ENCODE measurements at regions not wholly inside any gene's neighbourhood (a gene's known extent, or its start where the extent isn't known, plus 50 kb on each side); places are given as distances from the start of the nearest gene placed in this dataset.

GRCh38 chr1:103854279-103854678 lies 104.6 kb downstream of the AMY1C start:
- no peak overlapping the region for H2BK12ac ChIP-seq (ENCODE audit: low read length in 2 of 2)
- no peak overlapping the region for H3K18ac ChIP-seq (ENCODE audit: low read depth in 1 of 2, low read length in 2 of 2)
- H2AFZ ChIP-seq (ENCODE audit: low read depth, low read length), result no peak overlapping the region
- H3K14ac ChIP-seq (ENCODE audit: low read length in 2 of 2), result no peak overlapping the region
- H2BK15ac ChIP-seq (ENCODE audit: low read depth, poor library complexity, severe bottlenecking), result no peak overlapping the region
- H4K8ac ChIP-seq (ENCODE audit: low read length), result no peak overlapping the region
- H2AK5ac ChIP-seq (ENCODE audit: low read length, severe bottlenecking), result no peak overlapping the region
- H2BK5ac ChIP-seq (ENCODE audit: low read depth, low read length, poor library complexity, severe bottlenecking), result no peak overlapping the region
- H3K9me3 ChIP-seq (ENCODE audit: control insufficient read depth, low read length), result peaks cover 20% of the 10 kb centered on the region
- DNase-seq, result no peak
- H3K4ac ChIP-seq (ENCODE audit: low read depth in 1 of 2, low read length in 2 of 2), result no peak overlapping the region
- no peak overlapping the region for H2BK120ac ChIP-seq (ENCODE audit: low read depth, low read length)
- no peak overlapping the region for H3K4me3 ChIP-seq (ENCODE audit: insufficient read depth in 1 of 2, low read depth in 1 of 2, low read length in 2 of 2)
- H3K79me1 ChIP-seq (replicated peaks; ENCODE audit: low read length, poor library complexity, severe bottlenecking), result no peaks in the 10 kb centered on the region
- no peaks in the 10 kb centered on the region for H3K27me3 ChIP-seq (ENCODE audit: control insufficient read depth in 1 of 2, insufficient read depth in 1 of 2, low read length in 2 of 2)
- no peaks in the 10 kb centered on the region for H3K36me3 ChIP-seq (ENCODE audit: control insufficient read depth in 1 of 2, insufficient read depth in 2 of 2, low read depth in 1 of 2, low read length in 2 of 2)
- H4K91ac ChIP-seq (ENCODE audit: low read length), result no peak overlapping the region
- H3K4me1 ChIP-seq (ENCODE audit: control insufficient read depth, insufficient read depth, low read depth, low read length), result no peaks in the 10 kb centered on the region
- H3K9ac ChIP-seq (ENCODE audit: low read length), result no peak overlapping the region
- H3K27ac ChIP-seq (ENCODE audit: low read length, poor library complexity, severe bottlenecking), result no peak overlapping the region
- H3K4me2 ChIP-seq (ENCODE audit: low read length, poor library complexity, severe bottlenecking), result no peak overlapping the region
- H3K23ac ChIP-seq (ENCODE audit: low read length in 2 of 2), result no peak overlapping the region

- H2BK5ac ChIP-seq (ENCODE audit: low read depth, low read length, poor library complexity, severe bottlenecking), result no peak overlapping the region
- no peak overlapping the region for H3K27ac ChIP-seq (ENCODE audit: low read length, poor library complexity, severe bottlenecking)
- no peak for DNase-seq
- no peak overlapping the region for H2BK12ac ChIP-seq (ENCODE audit: low read length in 2 of 2)
- no peaks in the 10 kb centered on the region for H3K36me3 ChIP-seq (ENCODE audit: control insufficient read depth in 1 of 2, insufficient read depth in 2 of 2, low read depth in 1 of 2, low read length in 2 of 2)
- no peak overlapping the region for H3K4ac ChIP-seq (ENCODE audit: low read depth in 1 of 2, low read length in 2 of 2)
- no CpG with 5 or more reads among the region's 2 CpGs for WGBS
- no peak overlapping the region for H3K4me2 ChIP-seq (ENCODE audit: low read length, poor library complexity, severe bottlenecking)
- no peaks in the 10 kb centered on the region for H3K27me3 ChIP-seq (ENCODE audit: control insufficient read depth in 1 of 2, insufficient read depth in 1 of 2, low read length in 2 of 2)
- no peak overlapping the region for H3K14ac ChIP-seq (ENCODE audit: low read length in 2 of 2)
- no peaks in the 10 kb centered on the region for H3K79me1 ChIP-seq (replicated peaks; ENCODE audit: low read length, poor library complexity, severe bottlenecking)
- no peak overlapping the region for H4K91ac ChIP-seq (ENCODE audit: low read length)
- H2AFZ ChIP-seq (ENCODE audit: low read depth, low read length), result no peak overlapping the region
- H3K4me1 ChIP-seq (ENCODE audit: control insufficient read depth, insufficient read depth, low read depth, low read length), result no peaks in the 10 kb centered on the region
- no peak overlapping the region for H3K9ac ChIP-seq (ENCODE audit: low read length)
- H3K23ac ChIP-seq (ENCODE audit: low read length in 2 of 2), result no peak overlapping the region
- no peak overlapping the region for H3K4me3 ChIP-seq (ENCODE audit: insufficient read depth in 1 of 2, low read depth in 1 of 2, low read length in 2 of 2)
- H3K9me3 ChIP-seq (ENCODE audit: control insufficient read depth, low read length), result peaks cover 25% of the 10 kb centered on the region
- H3K18ac ChIP-seq (ENCODE audit: low read depth in 1 of 2, low read length in 2 of 2), result no peak overlapping the region
- no peak overlapping the region for H2BK15ac ChIP-seq (ENCODE audit: low read depth, poor library complexity, severe bottlenecking)
- H2AK5ac ChIP-seq (ENCODE audit: low read length, severe bottlenecking), result no peak overlapping the region
- no peak overlapping the region for H4K8ac ChIP-seq (ENCODE audit: low read length)
- H2BK120ac ChIP-seq (ENCODE audit: low read depth, low read length), result no peak overlapping the region
Observed at GRCh38 chr1:103859721-103860120, 110.0 kb downstream of the AMY1C start.

GRCh38 chr1:103898576-103899345 lies 149.1 kb downstream of the AMY1C start:
- Histone ChIP-seq H3K9ac (ENCODE audit: low read length) (no peak overlapping the region), H2AFZ (ENCODE audit: low read depth, low read length) (no peak overlapping the region), H2BK12ac (ENCODE audit: low read length in 2 of 2) (no peak overlapping the region), H3K27me3 (ENCODE audit: control insufficient read depth in 1 of 2, insufficient read depth in 1 of 2, low read length in 2 of 2) (no peaks in the 10 kb centered on the region), H2BK120ac (ENCODE audit: low read depth, low read length) (no peak overlapping the region), H2BK5ac (ENCODE audit: low read depth, low read length, poor library complexity, severe bottlenecking) (no peak overlapping the region), H3K23ac (ENCODE audit: low read length in 2 of 2) (no peak overlapping the region), H4K91ac (ENCODE audit: low read length) (no peak overlapping the region), H3K36me3 (ENCODE audit: control insufficient read depth in 1 of 2, insufficient read depth in 2 of 2, low read depth in 1 of 2, low read length in 2 of 2) (no peaks in the 10 kb centered on the region), H3K4me2 (ENCODE audit: low read length, poor library complexity, severe bottlenecking) (no peak overlapping the region), H2BK15ac (ENCODE audit: low read depth, poor library complexity, severe bottlenecking) (no peak overlapping the region), H3K27ac (ENCODE audit: low read length, poor library complexity, severe bottlenecking) (no peak overlapping the region), H3K79me1 (replicated peaks; ENCODE audit: low read length, poor library complexity, severe bottlenecking) (no peaks in the 10 kb centered on the region), H3K14ac (ENCODE audit: low read length in 2 of 2) (no peak overlapping the region), H3K18ac (ENCODE audit: low read depth in 1 of 2, low read length in 2 of 2) (no peak overlapping the region), H4K8ac (ENCODE audit: low read length) (no peak overlapping the region), H3K4me1 (ENCODE audit: control insufficient read depth, insufficient read depth, low read depth, low read length) (no peaks in the 10 kb centered on the region), H3K4me3 (ENCODE audit: insufficient read depth in 1 of 2, low read depth in 1 of 2, low read length in 2 of 2) (no peak overlapping the region), H2AK5ac (ENCODE audit: low read length, severe bottlenecking) (no peak overlapping the region), H3K9me3 (ENCODE audit: control insufficient read depth, low read length) (no peaks in the 10 kb centered on the region), H3K4ac (ENCODE audit: low read depth in 1 of 2, low read length in 2 of 2) (no peak overlapping the region)
- no peak for DNase-seq
- WGBS, result 93% methylated on average over 1 of the region's 3 CpGs

GRCh38 chr1:103900005-103900404 lies 150.3 kb downstream of the AMY1C start:
- no peak overlapping the region for H3K4me2 ChIP-seq (ENCODE audit: low read length, poor library complexity, severe bottlenecking)
- H3K79me1 ChIP-seq (replicated peaks; ENCODE audit: low read length, poor library complexity, severe bottlenecking), result no peaks in the 10 kb centered on the region

More at GRCh38 chr1:103900005-103900404, 150.3 kb downstream of the AMY1C start:
- Histone ChIP-seq H4K91ac (ENCODE audit: low read length) (no peak overlapping the region), H3K4me3 (ENCODE audit: insufficient read depth in 1 of 2, low read depth in 1 of 2, low read length in 2 of 2) (no peak overlapping the region), H2BK12ac (ENCODE audit: low read length in 2 of 2) (no peak overlapping the region), H2AK5ac (ENCODE audit: low read length, severe bottlenecking) (no peak overlapping the region), H3K4ac (ENCODE audit: low read depth in 1 of 2, low read length in 2 of 2) (no peak overlapping the region), H3K23ac (ENCODE audit: low read length in 2 of 2) (no peak overlapping the region), H3K27ac (ENCODE audit: low read length, poor library complexity, severe bottlenecking) (no peak overlapping the region), H2BK5ac (ENCODE audit: low read depth, low read length, poor library complexity, severe bottlenecking) (no peak overlapping the region), H3K36me3 (ENCODE audit: control insufficient read depth in 1 of 2, insufficient read depth in 2 of 2, low read depth in 1 of 2, low read length in 2 of 2) (no peaks in the 10 kb centered on the region), H3K4me1 (ENCODE audit: control insufficient read depth, insufficient read depth, low read depth, low read length) (no peaks in the 10 kb centered on the region), H3K9me3 (ENCODE audit: control insufficient read depth, low read length) (no peaks in the 10 kb centered on the region), H3K27me3 (ENCODE audit: control insufficient read depth in 1 of 2, insufficient read depth in 1 of 2, low read length in 2 of 2) (no peaks in the 10 kb centered on the region), H3K9ac (ENCODE audit: low read length) (no peak overlapping the region), H2BK15ac (ENCODE audit: low read depth, poor library complexity, severe bottlenecking) (no peak overlapping the region), H3K18ac (ENCODE audit: low read depth in 1 of 2, low read length in 2 of 2) (no peak overlapping the region), H2AFZ (ENCODE audit: low read depth, low read length) (no peak overlapping the region), H3K14ac (ENCODE audit: low read length in 2 of 2) (no peak overlapping the region), H4K8ac (ENCODE audit: low read length) (no peak overlapping the region), H2BK120ac (ENCODE audit: low read depth, low read length) (no peak overlapping the region)
- 86% methylated on average over 3 of the region's 3 CpGs for WGBS
- no peak for DNase-seq
